ENCODE measurements at regions not wholly inside any gene's neighbourhood (a gene's known extent, or its start where the extent isn't known, plus 50 kb on each side); places are given as distances from the start of the nearest gene placed in this dataset.

- TF ChIP-seq CTCF (IDR thresholded peaks at IDR 0.05) (no peak), POLR2A (IDR thresholded peaks at IDR 0.05) (no peak)
Measured at GRCh38 chr4:189850239-189850856, 90.3 kb upstream of the FRG1 start.
